Vagina (tissue), 2 donors: ENCODE measurements at regions not wholly inside any gene's neighbourhood (a gene's known extent, or its start where the extent isn't known, plus 50 kb on each side); places are given as distances from the start of the nearest gene placed in this dataset.

ENCODE experiments used
- POLR2AphosphoS5 ChIP-seq, 2 donors: sonication (generic); formaldehyde crosslinking; IDR thresholded peaks; one replicate each; pipeline ENCODE4 v1.9.0; 2017; ENCODE audit warnings: antibody characterized with exemption in 2 of 2, mild to moderate bottlenecking in 2 of 2, low read depth in 1 of 2; ENCODE audit not compliant: insufficient read depth in 1 of 2
- TF ChIP-seq, protein P1 (sequence below), 3 experiments: fragments of 450-650 bp in 2 of 3; fragments of 200-600 bp in 1 of 3; sonication (generic) in 1 of 3; IDR thresholded peaks; one replicate each; pipeline ENCODE4 v1.5.1; 2017 to 2019; ENCODE audit warnings: antibody characterized with exemption in 3 of 3, mild to moderate bottlenecking in 2 of 3, moderate library complexity in 2 of 3

DNA sequence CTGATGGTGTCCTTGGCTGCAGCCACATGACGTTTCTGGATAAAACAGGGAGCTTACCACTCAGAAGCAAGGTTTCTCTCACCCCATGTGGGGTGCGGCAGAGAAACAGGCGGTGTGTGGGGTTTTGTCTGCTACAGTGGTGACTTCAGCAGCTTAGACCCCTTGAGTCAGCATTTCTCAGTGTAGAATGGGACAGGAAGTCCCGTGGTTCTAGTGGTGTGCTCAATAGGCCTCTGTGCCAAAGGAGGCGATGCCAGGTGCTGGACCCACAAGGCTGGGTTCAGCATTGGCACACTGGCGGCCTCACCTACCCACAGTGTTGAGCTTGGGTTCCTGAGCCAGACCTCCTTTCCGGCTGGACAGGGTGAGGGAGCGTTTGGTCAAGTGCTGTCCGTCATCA lies 125.2 kb upstream of the SMIM23 start:
- TF ChIP-seq POLR2AphosphoS5 (IDR thresholded peaks at IDR 0.05; ENCODE audit: insufficient read depth in 1 of 2, low read depth in 1 of 2), result no peak
- TF ChIP-seq, protein P1, sequence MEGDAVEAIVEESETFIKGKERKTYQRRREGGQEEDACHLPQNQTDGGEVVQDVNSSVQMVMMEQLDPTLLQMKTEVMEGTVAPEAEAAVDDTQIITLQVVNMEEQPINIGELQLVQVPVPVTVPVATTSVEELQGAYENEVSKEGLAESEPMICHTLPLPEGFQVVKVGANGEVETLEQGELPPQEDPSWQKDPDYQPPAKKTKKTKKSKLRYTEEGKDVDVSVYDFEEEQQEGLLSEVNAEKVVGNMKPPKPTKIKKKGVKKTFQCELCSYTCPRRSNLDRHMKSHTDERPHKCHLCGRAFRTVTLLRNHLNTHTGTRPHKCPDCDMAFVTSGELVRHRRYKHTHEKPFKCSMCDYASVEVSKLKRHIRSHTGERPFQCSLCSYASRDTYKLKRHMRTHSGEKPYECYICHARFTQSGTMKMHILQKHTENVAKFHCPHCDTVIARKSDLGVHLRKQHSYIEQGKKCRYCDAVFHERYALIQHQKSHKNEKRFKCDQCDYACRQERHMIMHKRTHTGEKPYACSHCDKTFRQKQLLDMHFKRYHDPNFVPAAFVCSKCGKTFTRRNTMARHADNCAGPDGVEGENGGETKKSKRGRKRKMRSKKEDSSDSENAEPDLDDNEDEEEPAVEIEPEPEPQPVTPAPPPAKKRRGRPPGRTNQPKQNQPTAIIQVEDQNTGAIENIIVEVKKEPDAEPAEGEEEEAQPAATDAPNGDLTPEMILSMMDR (IDR thresholded peaks at IDR 0.05), result no peak
